NB4 (cell line): ENCODE measurements at regions not wholly inside any gene's neighbourhood (a gene's known extent, or its start where the extent isn't known, plus 50 kb on each side); places are given as distances from the start of the nearest gene placed in this dataset.

Experiments used
- CTCF ChIP-seq: IDR thresholded peaks from one replicate; pipeline ENCODE4 v1.5.1; 2012; ENCODE audit warnings: low read depth, low read length
- MAX ChIP-seq: IDR thresholded peaks from 2 replicates; pipeline ENCODE4 v1.6.1; 2011; ENCODE audit warnings: low read depth, low read length
- MYC ChIP-seq: IDR thresholded peaks from 2 replicates; pipeline ENCODE4 v1.6.1; 2011; ENCODE audit warnings: low read depth, low read length
- POLR2A ChIP-seq: IDR thresholded peaks from 2 replicates; pipeline ENCODE4 v1.6.1; 2011; ENCODE audit warnings: mild to moderate bottlenecking; ENCODE audit not compliant: insufficient read length; ENCODE audit errors: extremely low read depth

DNA sequence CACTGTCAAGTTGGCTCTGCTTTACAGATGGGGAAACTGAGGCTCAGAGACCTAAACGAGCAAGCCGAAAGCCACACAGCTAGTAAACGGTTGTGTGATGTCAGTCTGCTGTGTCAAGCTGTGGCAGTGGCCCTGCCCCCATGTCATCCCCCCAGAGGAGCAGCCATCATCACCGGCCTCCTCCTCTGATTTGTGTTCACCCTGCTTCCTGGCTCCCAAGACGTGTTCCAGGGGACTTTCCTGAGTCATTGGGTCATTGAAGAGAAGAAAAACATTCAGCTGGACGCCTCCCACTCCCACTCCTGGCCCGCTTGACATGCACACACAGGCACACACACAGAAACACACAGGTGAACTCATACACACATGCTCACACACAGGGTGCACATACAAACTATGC, 54.0 kb upstream of the CIBAR2 start:
- TF ChIP-seq MYC (no peak), CTCF (no peak), MAX (no peak), POLR2A (no peak)
